GM21528 (cell line): ENCODE measurements at regions not wholly inside any gene's neighbourhood (a gene's known extent, or its start where the extent isn't known, plus 50 kb on each side); places are given as distances from the start of the nearest gene placed in this dataset.
"Not testable (repeated sequence)": the region's sequence is repeated elsewhere in the genome, so short reads cannot be mapped to it uniquely, and the experiment has no call there.

ENCODE experiments used
- ATAC-seq: cut with Tn5 transposase; IDR thresholded peaks from one replicate; pipeline ENCODE4 v1.9.1; 2021; ENCODE audit warnings: mild to moderate bottlenecking, moderate library complexity; ENCODE audit not compliant: unreplicated experiment, low FRiP score

DNA sequence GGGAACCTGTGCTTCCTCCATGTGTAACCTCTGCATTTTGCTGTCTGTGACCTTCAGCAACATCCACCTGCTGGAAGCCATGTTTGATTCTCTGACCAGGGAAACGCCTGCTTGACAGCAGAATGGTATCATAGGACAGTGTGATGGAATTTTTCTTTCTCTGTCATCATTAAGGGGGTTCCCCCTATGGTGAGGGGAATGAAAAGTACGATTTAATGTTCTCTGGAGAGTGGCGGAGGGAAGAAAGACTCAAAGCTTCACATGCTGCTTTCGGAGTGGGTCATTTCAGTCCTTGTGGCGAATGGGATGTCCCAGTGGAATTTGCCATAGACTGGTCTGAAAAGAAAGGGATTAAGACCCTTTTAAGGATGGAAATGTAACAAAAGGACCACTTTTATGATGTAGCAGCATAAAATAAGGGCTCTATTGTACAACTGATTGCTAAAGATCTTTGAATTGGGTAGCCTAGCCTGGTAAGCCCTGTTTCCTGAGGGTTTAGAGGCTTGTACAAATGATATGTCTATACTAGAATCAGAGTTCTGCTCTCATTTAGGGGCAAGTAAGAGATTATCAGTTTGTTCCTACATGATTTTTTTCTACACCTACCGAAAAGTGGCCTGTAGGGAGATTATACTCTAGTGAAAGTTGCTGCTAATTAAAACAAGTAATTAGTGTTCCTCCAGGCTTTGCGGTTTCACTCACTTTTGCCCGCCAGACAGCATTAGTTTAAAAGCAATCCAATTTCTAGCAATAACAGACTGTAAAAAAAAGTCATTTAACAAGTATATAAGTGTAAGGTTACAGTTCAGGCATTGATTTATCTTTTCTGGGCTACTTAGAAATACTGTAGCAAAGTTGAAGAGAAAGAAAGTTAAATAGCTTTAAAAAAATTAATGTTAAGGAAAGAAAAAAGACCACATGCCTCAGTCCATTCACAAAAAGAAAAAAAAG lies 904.5 kb downstream of the NR2F1-AS1 start:
- ATAC-seq: no peak

GRCh38 chr5:92674321-92674720 lies 906.7 kb downstream of the NR2F1-AS1 start:
- no peak for ATAC-seq

- ATAC-seq: no peak
These were observed 915.5 kb downstream of the NR2F1-AS1 start for GRCh38 chr5:92665506-92665905.

- no peak for ATAC-seq
These were observed 918.3 kb downstream of the NR2F1-AS1 start for GRCh38 chr5:92662741-92663140.

GRCh38 chr5:92659246-92659645 lies 921.8 kb downstream of the NR2F1-AS1 start:
- ATAC-seq: no peak

DNA sequence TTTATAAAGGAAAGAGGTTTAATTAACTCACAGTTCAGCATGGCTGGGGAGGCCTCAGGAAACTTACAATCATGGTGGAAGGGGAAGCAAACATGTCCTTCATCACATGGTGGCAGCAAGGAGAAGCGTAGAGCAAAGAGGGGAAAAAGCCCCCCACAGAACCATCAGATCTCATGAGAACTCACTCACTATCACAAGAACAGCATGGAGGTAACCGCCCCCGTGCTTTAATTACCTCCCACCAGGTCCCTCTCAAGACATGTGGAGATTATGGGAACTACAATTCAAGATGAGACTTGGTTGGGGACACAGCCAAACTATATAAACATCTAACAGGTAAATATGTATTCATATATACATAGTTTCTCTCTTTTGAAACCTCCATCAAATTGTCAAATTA lies 926.4 kb downstream of the NR2F1-AS1 start:
- ATAC-seq: not testable (repeated sequence)

DNA sequence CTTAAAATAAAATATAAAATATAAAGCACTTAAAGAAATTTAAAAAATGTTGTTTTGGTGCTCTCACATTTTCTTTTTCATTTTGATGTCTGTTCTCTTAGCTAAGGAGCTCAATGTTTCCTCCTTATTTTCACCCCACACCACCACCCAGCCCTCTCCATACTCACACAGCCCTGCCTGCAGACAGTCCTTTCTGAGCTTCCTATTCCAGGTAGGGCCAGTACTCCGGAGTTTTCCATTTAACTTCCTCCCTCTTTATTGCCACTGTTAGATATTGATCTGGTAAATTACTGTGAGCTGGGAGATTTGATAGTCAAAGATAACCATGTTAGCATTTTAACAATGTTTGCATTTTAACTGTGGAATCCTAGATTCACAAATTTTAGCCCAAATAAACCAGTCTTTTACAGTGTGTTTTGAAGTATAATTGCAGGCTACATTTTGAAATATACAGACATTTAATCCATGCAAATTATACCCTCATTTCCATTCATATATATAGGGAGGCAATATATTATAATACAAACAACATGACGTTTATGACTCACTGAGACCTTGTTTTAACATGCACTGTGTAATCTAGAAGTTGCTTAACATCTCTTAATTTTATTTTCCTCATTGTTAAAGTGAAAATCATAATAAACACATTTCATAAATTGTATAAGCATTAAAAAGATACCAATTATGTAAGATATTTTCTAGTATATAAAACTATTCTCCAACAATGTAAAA lies 927.1 kb downstream of the NR2F1-AS1 start:
- ATAC-seq: no peak

GRCh38 chr5:92652756-92653155 lies 928.3 kb downstream of the NR2F1-AS1 start:
- ATAC-seq: no peak

DNA sequence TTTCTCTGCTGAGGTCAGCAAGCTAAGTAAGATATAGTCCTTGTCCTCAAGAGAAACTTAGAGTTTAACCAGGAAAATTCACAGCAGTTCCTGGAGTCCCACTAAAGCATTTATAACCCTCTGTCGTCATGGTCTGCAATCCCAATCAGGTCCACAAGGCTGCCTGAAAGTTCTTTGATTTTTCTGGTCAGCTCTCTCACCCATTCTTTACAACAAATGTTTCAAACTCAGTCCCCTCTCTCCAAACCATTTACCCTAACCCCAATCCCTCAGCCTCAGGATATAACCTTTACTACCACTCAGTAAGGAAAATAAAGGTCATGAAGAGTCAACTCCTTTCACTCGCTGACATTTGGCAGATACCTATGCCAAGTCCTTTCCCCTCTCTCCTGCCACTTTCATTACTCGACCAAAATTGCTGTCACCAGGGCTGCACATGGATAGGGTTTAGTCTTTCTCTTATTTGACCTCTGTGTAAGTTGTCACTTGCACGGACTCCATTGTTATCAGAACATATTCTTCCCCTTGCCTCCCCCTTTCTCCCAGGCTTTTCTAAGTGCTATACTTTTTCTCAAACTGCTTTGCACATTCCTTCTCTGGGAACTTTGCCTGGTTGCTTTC lies 936.6 kb downstream of the NR2F1-AS1 start:
- ATAC-seq: no peak

- no peak for ATAC-seq
These were observed 939.7 kb downstream of the NR2F1-AS1 start for GRCh38 chr5:92641031-92641962.

GRCh38 chr5:92640340-92640739 lies 940.7 kb downstream of the NR2F1-AS1 start:
- ATAC-seq: no peak

DNA sequence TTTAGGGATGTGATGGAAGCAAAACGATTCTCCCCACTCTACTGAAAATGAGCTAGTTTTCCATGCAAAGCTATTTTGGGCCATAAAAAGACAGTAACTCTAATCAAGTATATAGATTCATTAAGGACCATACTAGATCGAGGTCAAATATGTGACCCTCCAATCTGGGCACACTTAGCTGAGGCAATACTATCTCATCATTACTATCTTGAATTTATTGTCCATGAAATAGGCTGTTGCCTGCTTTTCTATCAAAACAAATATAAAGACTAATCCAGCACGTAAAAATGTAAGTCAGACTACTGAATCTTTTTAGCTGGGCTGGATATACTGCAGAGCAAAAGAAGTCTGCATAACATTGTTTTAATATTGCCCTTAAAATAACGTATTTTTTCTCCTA lies 943.1 kb downstream of the NR2F1-AS1 start:
- no peak for ATAC-seq

DNA sequence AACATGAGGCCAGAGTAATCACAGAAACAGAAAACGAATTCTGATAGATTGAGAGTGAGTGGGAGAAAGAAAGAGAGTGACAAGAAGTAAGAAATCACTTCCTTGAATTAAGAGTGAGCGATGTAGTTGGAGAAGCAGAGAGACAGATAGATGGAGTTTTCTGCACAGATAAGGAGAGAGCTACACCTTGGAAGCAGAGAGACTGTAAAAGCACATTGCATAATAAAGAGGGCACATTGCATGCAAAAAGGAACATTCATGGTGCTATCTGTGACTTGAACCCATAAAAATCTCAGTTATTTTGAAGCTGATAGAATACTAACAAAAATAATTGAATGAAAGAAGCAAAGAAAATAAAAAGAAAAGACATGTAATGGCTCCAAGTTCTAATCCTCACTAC lies 943.8 kb downstream of the NR2F1-AS1 start:
- no peak for ATAC-seq

- ATAC-seq: no peak
These were observed 946.0 kb downstream of the NR2F1-AS1 start for GRCh38 chr5:92635001-92635461.

DNA sequence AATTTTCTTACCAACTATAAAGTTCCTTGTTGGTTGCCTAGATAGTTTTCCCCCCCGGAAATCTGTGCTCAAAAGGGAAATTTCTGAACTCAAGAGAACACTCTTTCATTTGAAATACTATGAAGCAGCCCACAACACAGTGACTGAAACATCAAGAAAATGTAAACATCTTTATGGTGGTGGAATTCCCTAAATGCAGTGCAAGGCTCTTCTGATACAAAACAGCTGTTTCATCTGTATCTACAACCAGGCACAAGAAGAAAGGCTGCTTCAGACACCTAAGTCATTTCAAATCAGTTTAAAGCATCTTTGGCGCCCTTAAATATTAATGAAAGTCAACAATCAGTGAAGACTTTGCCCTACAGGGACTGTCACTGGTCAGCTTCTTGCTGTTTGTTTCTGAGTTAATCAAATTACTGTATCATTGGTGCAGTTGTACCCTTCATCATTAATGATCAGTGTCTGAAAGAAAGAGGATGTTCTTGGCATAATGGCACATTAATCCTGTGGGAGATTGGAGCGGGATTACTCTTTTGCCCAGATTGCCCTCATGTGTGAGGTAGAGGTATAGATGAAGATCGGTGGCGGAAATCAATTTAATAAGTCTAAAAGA lies 947.0 kb downstream of the NR2F1-AS1 start:
- no peak for ATAC-seq

GRCh38 chr5:92633176-92633575 lies 947.8 kb downstream of the NR2F1-AS1 start:
- no peak for ATAC-seq

- not testable (repeated sequence) for ATAC-seq
These were observed 949.8 kb downstream of the NR2F1-AS1 start for GRCh38 chr5:92631237-92631701.

DNA sequence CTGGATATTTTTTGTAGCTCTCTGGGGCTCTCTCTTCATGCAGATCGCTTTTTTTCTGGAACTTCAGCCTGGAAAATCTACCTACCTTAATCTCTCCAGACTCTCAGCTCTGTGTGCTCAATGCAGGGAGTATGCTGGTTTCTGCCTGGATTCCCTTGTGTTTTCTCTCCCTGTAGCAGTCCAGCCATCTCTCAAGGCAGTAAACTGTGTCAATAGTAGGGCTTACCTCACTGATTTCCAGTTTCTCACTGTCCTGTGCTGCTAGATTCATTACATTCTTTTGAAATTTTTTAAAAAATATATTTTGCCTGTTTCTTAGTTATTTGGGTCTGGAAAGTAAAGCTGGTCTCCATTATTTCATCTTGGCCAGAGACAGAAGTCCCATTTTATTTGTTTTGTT lies 951.4 kb downstream of the NR2F1-AS1 start:
- ATAC-seq: no peak

DNA sequence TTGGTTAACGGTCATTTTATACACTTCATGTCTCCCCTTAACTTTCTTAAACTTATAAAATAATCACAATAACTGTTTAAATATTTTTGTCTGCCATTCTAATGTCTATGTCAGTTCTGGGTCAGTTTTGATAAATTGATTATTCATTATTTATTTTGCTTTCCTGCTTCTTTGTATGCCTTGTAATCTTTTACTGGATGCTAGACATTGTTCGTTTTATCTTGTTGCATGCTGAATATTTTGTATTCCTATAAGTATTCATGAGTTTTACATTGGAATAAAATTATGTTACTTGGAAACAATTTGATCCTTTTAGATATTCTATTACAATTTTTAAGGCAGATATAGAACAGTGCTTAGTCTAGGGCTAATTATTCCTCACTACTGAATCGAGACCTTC lies 952.0 kb downstream of the NR2F1-AS1 start:
- no peak for ATAC-seq
